ENCODE measurements at regions not wholly inside any gene's neighbourhood (a gene's known extent, or its start where the extent isn't known, plus 50 kb on each side); places are given as distances from the start of the nearest gene placed in this dataset.

- TF ChIP-seq EZH2phosphoT487 (IDR thresholded peaks at IDR 0.05; ENCODE audit: borderline replicate concordance, low read depth) = no peak
- TF ChIP-seq RCOR1 (IDR thresholded peaks at IDR 0.05; ENCODE audit: low read length) = no peak
- TF ChIP-seq NRF1 (IDR thresholded peaks at IDR 0.05; ENCODE audit: low read depth, low read length) = no peak
- no peak for TF ChIP-seq REST (IDR thresholded peaks at IDR 0.05; ENCODE audit: low read depth, low read length)
- no peak for TF ChIP-seq TAF1 (IDR thresholded peaks at IDR 0.05; ENCODE audit: borderline replicate concordance, low read depth, low read length)
- no peak for TF ChIP-seq PBX3 (IDR thresholded peaks at IDR 0.05)
- TF ChIP-seq MEF2A (IDR thresholded peaks at IDR 0.05; ENCODE audit: borderline replicate concordance, low read depth) = no peak
- no peak for TF ChIP-seq SIN3A (IDR thresholded peaks at IDR 0.05; ENCODE audit: borderline replicate concordance, low read depth, low read length)
- no peak for TF ChIP-seq TCF12 (IDR thresholded peaks at IDR 0.05)
- no peak for TF ChIP-seq GABPA (IDR thresholded peaks at IDR 0.05; ENCODE audit: low read depth)
- TF ChIP-seq TEAD4 (IDR thresholded peaks at IDR 0.05; ENCODE audit: borderline replicate concordance, insufficient read depth) = no peak
- no peak for TF ChIP-seq POLR2AphosphoS5 (IDR thresholded peaks at IDR 0.05; ENCODE audit: low read depth, low read length)
- TF ChIP-seq GATA2 (CRISPR knock-in tag; IDR thresholded peaks at IDR 0.05) = no peak
- TF ChIP-seq MXI1 (IDR thresholded peaks at IDR 0.05; ENCODE audit: low read depth, low read length) = no peak
- no peak for TF ChIP-seq FOXJ3 (CRISPR knock-in tag; IDR thresholded peaks at IDR 0.05)
- no peak for TF ChIP-seq USF2 (IDR thresholded peaks at IDR 0.05; ENCODE audit: borderline replicate concordance, low read depth, low read length)
- no peak for TF ChIP-seq RFX5 (IDR thresholded peaks at IDR 0.05; ENCODE audit: low read length)
- no peak for TF ChIP-seq CTCF (IDR thresholded peaks at IDR 0.05)
- no peak for TF ChIP-seq CHD2 (IDR thresholded peaks at IDR 0.05; ENCODE audit: low read length, partially characterized antibody)
- TF ChIP-seq YY1 (IDR thresholded peaks at IDR 0.05; ENCODE audit: low read depth) = no peak
- peaks cover 0 to 5% of the 10 kb centered on the region in 2 experiments; a peak in 1 of 4 replicates for H3K4me1 ChIP-seq (ENCODE audit: control insufficient read depth in 1 of 2, insufficient read depth in 2 of 2, low read depth in 1 of 2, low read length in 1 of 2)
- no peaks in the 10 kb centered on the region for H3K27me3 ChIP-seq (ENCODE audit: insufficient read depth)
- no peak overlapping the region for H3K27ac ChIP-seq (ENCODE audit: low read depth in 2 of 2, low read length in 1 of 2)
- H3K79me2 ChIP-seq (ENCODE audit: insufficient read depth) = no peaks in the 10 kb centered on the region
- no peaks in the 10 kb centered on the region for H3F3A ChIP-seq (replicated peaks; ENCODE audit: insufficient read depth)
- no peak overlapping the region for H3K9ac ChIP-seq
- H2AFZ ChIP-seq (ENCODE audit: low read depth) = no peak overlapping the region
- no peak overlapping the region for H3K4me2 ChIP-seq
- H3K9me3 ChIP-seq = no peaks in the 10 kb centered on the region
- no peaks in the 10 kb centered on the region for H4K20me1 ChIP-seq (ENCODE audit: insufficient read depth)
- ChIA-PET POLR2A (no interaction called here), CTCF (no interaction called here)
- H3K4me3 ChIP-seq (ENCODE audit: low read depth in 2 of 2, low read length in 1 of 2) = no peak overlapping the region
- no peak for DNase-seq
- H3K36me3 ChIP-seq (replicated peaks in 1 of 2; ENCODE audit: control insufficient read depth in 1 of 2, insufficient read depth in 2 of 2, low read length in 1 of 2) = no peaks in the 10 kb centered on the region
- H3K9me2 ChIP-seq = no peaks in the 10 kb centered on the region
- WGBS (ENCODE audit: low lambda C conversion rate) = 2% methylated on average over 1 of the region's 1 CpG
Observed at GRCh38 chrX:34563804-34564203, 93.3 kb downstream of the TMEM47 start.

Measured in SK-N-SH (cell line).